Prostate gland (tissue), 2 donors: ENCODE measurements at regions not wholly inside any gene's neighbourhood (a gene's known extent, or its start where the extent isn't known, plus 50 kb on each side); places are given as distances from the start of the nearest gene placed in this dataset.
"Not testable (repeated sequence)": the region's sequence is repeated elsewhere in the genome, so short reads cannot be mapped to it uniquely, and the experiment has no call there.

Experiments used
- DNase-seq: peaks from one replicate; pipeline ENCODE4 v3.0.0-alpha.2; 2019; ENCODE audit warnings: low spot score
- H3K27ac ChIP-seq, 2 donors: fragments of 200-600 bp; sonication (generic); 2 replicates each; pipeline ENCODE4 v1.5.1; 2017 to 2019
- H3K27me3 ChIP-seq: fragments of 200-600 bp; sonication (generic); replicated peaks from 2 replicates; pipeline ENCODE4 v1.5.1; 2019; ENCODE audit not compliant: insufficient read depth
- H3K36me3 ChIP-seq, 2 donors: fragments of 200-600 bp; sonication (generic); 1 replicate in 1 of 2; 2 replicates in 1 of 2; pipeline versions ENCODE4 v1.5.1 to v1.8.1; 2017 to 2019
- H3K4me1 ChIP-seq: fragments of 200-600 bp; sonication (generic); replicated peaks from 2 replicates; pipeline ENCODE4 v1.5.1; 2019
- H3K4me3 ChIP-seq, 2 donors: fragments of 200-600 bp; sonication (generic); 2 replicates each; pipeline ENCODE4 v1.5.1; 2017 to 2019
- H3K9me3 ChIP-seq: fragments of 200-600 bp; sonication (generic); 2 replicates; pipeline ENCODE4 v1.5.1; 2017
- POLR2A ChIP-seq: fragments of 450-650 bp; IDR thresholded peaks from one replicate; pipeline ENCODE4 v1.6.1; 2016; ENCODE audit warnings: antibody characterized with exemption, mild to moderate bottlenecking
- POLR2AphosphoS5 ChIP-seq: sonication (generic); formaldehyde crosslinking; IDR thresholded peaks from one replicate; pipeline ENCODE4 v1.6.1; 2017; ENCODE audit warnings: antibody characterized with exemption
- WGBS: methylation state at CpG from one replicate; pipeline ENCODE4 v1.1.5; 2018; 5-methylcytosine and 5-hydroxymethylcytosine counted together
- intact Hi-C: fragments of 100-400 bp; cut with DNase I; formaldehyde crosslinking; loops from one replicate; pipeline ENCODE4 v1.14.2; 2022

DNA sequence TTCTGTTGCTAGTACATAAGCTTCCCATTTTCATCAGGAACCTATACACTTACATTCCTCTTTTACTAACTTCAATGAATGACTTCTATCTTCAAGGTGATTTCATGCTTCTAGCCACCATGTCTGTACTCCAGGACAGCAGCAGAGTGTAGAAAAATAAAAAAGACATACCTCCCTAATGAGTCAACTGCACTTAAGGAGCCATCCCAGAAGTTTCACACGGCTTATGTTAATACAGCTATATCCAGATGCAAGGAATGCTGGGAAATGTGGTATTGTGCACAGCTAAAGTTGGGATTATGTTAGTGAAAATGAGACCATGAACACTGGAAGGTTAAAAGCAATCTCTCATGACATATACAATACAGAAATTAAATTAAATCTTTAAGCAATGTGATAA is 174.4 kb upstream of the C1QTNF3 start:
- H3K27ac ChIP-seq, H3K4me3 ChIP-seq, DNase-seq, H3K36me3 ChIP-seq, H3K27me3 ChIP-seq, H3K9me3 ChIP-seq, H3K4me1 ChIP-seq, intact Hi-C loops: not testable (repeated sequence)
- 86% methylated on average over 1 of the region's 1 CpG for WGBS

DNA sequence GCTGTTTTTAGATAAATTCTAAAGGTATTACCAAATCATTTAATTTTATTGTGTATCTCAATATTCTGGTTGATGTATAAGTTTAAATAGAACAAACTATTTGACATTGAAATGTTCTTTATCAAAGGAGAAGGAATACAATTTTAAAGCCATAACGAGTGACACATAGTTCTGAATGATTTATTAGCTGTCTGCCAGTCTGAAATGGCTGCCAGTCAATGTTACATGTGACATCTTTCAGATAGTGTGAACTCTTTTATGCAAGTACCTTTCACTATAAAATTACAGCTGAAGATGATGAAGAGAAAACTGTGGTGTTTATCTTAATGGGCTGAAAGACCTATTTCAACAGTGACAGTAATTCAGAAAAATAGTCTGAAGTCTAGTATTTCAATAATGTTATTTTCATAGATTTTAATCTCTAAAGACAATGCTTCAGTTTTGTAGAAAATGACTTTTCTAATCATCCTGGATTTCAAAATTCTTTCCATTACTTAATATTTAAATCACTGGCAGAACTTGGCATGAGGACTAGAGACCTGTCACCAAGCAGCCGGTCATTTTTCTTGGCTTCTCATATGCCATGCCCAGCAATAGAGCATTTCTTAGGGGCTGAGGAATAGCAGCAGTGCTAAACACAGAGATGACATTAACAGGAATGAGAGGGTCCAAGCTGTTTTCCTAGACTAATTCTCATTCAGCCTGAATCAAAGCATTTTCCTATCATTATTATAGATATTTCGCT is 178.5 kb upstream of the C1QTNF3 start:
- H3K4me3 ChIP-seq, H3K27me3 ChIP-seq, intact Hi-C loops, H3K36me3 ChIP-seq, DNase-seq, H3K27ac ChIP-seq, H3K4me1 ChIP-seq, H3K9me3 ChIP-seq: not testable (repeated sequence)
- WGBS = 53% methylated on average over 3 of the region's 3 CpGs

DNA sequence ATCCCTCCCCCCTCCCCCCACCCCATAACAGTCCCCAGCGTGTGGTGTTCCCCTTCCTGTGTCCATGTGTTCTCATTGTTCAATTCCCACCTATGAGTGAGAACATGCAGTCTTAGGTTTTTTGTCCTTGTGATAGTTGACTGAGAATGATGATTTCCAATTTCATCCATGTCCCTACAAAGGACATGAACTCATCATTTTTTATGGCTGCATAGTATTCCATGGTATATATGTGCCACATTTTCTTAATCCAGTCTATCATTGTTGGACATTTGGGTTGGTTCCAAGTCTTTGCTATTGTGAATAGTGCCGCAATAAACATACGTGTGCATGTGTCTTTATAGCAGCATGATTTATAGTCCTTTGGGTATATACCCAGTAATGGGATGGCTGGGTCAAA is 180.1 kb upstream of the C1QTNF3 start:
- H3K36me3 ChIP-seq, H3K27me3 ChIP-seq, H3K4me1 ChIP-seq, DNase-seq, H3K9me3 ChIP-seq, H3K4me3 ChIP-seq, intact Hi-C loops, H3K27ac ChIP-seq: not testable (repeated sequence)
- WGBS = 75% methylated on average over 1 of the region's 3 CpGs

DNA sequence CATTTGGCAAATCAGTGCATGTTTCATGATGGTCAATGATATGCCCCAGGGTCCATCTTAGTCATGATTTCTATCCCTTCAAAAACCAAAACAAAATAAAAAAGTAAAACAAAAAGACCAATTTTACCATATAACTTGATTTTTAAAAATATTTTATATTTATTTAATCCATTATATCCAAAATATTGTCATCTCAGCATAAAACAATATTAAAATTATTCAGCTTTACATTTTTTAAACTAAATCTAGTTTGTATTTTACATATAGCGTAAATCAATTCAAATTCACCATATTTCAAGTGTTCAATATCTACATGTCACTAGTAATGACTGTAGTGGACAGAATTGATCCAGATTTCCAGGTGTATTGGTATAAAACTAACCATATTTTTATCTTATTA is 187.4 kb upstream of the C1QTNF3 start:
- intact Hi-C loops, H3K27ac ChIP-seq, H3K27me3 ChIP-seq, H3K9me3 ChIP-seq, H3K4me3 ChIP-seq, H3K36me3 ChIP-seq, H3K4me1 ChIP-seq, DNase-seq: not testable (repeated sequence)
- 97% methylated on average over 1 of the region's 1 CpG for WGBS

DNA sequence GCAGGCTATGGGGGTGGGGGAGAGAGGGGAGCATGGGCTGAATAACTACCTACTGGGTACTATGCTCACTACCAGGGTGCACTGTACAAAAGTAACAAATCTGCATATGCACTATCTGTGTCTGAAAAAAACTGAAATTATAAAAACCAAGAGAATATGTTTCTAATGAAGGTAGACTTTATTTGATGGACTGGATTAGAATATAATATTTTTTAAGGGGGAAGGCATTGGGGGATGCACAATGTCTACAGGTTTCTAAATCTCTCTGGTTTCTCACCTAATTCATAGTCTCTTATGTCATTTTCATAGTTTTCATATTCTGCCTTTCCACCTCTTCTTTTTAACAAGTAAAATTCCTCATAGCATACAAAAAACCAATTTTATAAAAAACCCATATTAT is 200.8 kb upstream of the C1QTNF3 start:
- DNase-seq, H3K4me3 ChIP-seq, H3K4me1 ChIP-seq, intact Hi-C loops, H3K36me3 ChIP-seq, H3K27me3 ChIP-seq, H3K9me3 ChIP-seq: not testable (repeated sequence)
- H3K27ac ChIP-seq = peak overlapping the region in 1 of 2 donors; percentile 86

DNA sequence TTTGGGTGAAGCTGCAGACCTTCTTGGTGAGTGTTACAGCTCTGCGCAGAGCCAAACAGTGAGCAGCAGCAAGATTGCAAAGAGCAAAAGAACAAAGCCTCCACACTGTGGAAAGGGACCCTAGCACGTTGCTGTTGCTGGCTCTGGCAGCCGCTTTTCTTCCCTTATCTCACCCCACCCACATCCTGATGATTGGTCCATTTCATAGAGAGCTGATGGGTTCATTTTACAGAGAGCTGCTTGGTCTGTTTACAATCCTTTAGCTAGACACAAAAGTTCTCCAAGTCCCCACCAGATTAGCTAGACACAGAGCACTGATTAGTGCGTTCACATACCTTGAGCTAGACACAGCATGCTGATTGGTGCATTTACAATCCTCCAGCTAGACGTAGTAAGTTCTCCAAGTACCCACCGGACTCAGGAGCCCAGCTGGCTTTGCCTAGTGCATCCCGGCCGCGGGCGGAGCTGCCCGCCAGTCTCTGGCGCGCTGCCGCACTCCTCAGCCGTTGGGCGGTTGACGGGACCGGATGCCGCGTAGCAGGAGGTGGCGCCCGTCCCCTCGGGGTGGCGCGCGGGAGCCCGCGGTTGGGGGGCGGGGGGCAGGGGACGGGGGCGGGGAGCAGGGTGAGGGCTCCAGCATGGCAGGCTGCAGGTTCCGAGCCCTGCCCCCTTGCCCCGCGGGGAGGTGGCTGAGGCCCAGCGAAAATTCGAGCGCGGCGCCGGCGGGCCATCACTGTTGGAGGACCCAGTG is 201.4 kb upstream of the C1QTNF3 start:
- H3K9me3 ChIP-seq, H3K27me3 ChIP-seq, H3K36me3 ChIP-seq, H3K4me1 ChIP-seq, intact Hi-C loops: not testable (repeated sequence)
- Histone ChIP-seq H3K27ac (peak overlapping the region; percentile 86 to 87), H3K4me3 (peak overlapping the region; percentile 50 to 51)
- TF ChIP-seq POLR2AphosphoS5 = peak; percentile 54
- TF ChIP-seq POLR2A = peak; percentile 48
- WGBS = 0% methylated on average over 3 of the region's 41 CpGs
- DNase-seq = peak; percentile 54

DNA sequence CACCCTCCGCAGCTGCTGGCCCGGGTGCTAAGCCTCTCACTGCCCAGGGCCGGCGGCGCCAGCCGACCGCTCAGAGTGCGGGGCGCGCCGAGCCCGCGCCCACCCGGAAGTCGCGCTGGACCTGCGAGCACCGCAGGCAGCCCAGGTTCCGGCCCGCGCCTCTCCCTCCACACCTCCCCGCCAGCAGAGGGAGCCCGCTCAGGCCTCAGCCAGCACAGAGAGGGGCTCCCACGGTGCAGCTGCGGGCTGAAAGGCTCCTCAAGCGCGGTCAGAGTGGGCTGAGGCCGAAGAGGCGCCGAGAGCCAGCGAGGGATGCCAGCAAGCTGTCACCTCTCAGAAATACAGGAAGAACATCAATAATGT is 202.0 kb upstream of the C1QTNF3 start:
- intact Hi-C loops = not testable (repeated sequence)
- no CpG with 5 or more reads among the region's 31 CpGs for WGBS

DNA sequence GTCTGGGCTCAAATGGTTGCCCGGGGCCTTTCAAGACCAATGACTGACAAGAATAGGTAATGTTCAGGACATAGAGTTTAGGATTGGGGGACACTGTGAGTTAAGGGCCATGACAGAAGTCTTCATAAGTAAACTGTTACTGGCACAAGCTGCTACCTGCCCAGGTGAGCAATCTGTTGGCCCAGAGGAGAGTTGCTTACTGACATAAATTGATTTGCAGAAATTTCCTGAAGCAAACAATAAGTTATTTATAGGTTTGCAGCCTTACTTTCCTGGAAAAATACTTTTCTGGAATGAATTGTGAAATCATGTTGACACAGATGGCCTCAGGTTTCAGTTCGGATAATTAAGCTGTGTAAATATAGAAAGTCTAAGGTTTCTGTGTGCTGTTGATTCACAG is 202.8 kb upstream of the C1QTNF3 start:
- 43% methylated on average over 2 of the region's 2 CpGs for WGBS
- H3K4me1 ChIP-seq, H3K9me3 ChIP-seq, H3K27me3 ChIP-seq, intact Hi-C loops, H3K36me3 ChIP-seq: not testable (repeated sequence)
- H3K4me3 ChIP-seq = peak overlapping the region in 1 of 2 donors; percentile 5
- H3K27ac ChIP-seq = peak overlapping the region; percentile 64 to 69
- peak; percentile 57 for DNase-seq
- peak; percentile 71 for TF ChIP-seq POLR2AphosphoS5

More for the DNA sequence above, 202.0 kb upstream of the C1QTNF3 start:
- peak overlapping the region; percentile 50 to 51 for H3K4me3 ChIP-seq
- not testable (repeated sequence) for H3K27me3 ChIP-seq, H3K4me1 ChIP-seq, H3K9me3 ChIP-seq, DNase-seq, H3K36me3 ChIP-seq
- H3K27ac ChIP-seq = peak overlapping the region; percentile 86 to 87

DNA sequence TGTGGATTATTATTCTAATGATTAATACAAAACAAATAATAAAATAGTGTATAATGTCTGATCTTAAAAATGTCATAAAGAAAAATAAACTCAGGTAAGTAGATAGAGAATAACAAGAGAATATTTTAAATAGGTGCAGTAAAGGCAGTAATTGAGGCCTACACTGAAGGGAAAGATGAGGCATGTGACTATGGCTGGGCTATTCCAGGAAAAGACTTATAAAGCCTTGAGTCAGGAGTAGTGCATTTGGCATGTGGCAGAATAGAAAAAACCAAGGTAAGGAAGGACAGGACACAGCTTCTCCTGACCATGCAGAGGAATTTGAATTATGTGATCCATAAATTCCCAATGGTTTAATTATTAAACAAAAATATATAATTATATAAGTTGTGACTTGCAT is 215.6 kb upstream of the C1QTNF3 start:
- H3K36me3 ChIP-seq, H3K4me3 ChIP-seq, H3K27ac ChIP-seq, intact Hi-C loops, H3K27me3 ChIP-seq, DNase-seq, H3K4me1 ChIP-seq, H3K9me3 ChIP-seq: not testable (repeated sequence)

DNA sequence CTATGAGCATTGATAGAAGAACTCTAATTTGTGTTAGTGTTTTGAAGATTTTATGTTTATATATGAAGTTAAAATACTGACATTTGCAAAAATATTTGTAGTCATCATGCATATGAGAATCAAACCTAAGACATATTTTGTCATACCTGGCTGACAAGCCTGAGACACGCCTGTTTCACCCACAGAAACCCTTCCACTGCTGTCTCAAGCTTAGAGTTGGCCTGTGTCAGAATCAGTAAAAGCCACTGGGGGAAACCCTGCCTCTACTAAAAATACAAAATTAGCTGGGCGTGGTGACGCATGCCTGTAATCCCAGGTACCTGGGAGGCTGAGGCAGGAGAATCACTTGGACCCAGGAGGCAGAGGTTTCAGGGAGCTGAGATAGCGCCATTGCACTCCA is 218.0 kb upstream of the C1QTNF3 start:
- H3K27me3 ChIP-seq, intact Hi-C loops, H3K27ac ChIP-seq, H3K4me1 ChIP-seq, H3K4me3 ChIP-seq, H3K36me3 ChIP-seq, DNase-seq, H3K9me3 ChIP-seq: not testable (repeated sequence)
- 58% methylated on average over 3 of the region's 4 CpGs for WGBS

DNA sequence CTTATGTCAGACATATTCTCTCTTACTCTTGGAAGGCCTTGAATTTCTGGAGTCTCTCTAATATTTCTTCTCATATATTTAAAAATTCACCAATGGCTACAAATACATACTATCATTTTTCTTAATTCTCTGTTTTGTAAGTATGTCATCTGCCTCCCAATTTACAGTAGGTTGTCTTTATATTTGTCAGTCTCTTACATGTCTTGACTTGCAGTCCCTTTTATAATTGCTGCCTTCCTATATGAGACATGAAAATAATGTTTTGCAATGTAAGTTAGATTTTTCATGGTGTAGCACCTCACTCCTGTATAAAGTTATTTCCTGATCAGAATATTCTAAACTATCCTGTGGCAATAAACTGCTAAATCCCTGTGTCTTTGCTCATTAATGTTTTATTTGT is 223.1 kb upstream of the C1QTNF3 start:
- H3K4me3 ChIP-seq, intact Hi-C loops, H3K27me3 ChIP-seq, DNase-seq, H3K36me3 ChIP-seq, H3K27ac ChIP-seq, H3K4me1 ChIP-seq, H3K9me3 ChIP-seq: not testable (repeated sequence)

DNA sequence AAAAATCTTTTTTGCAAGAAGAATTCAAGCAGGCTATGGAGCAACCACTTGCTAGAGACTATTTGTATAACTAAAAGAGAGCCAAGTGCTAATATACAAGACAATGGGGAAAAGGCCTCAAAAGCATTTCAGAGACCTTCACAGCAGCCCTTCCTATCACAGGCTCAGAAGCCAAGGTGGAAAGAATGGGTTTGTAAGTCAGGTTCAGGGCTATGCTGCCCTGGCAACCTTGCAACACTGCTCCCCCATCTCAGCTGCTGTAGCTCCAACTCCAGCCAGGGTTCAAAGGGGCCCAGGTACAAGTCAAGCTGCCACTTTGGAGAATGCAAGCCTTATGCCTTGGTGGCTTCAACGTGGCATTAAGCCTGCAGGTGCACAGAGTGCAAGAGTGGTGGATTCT is 253.7 kb upstream of the C1QTNF3 start:
- H3K4me1 ChIP-seq, DNase-seq, H3K9me3 ChIP-seq, H3K27me3 ChIP-seq, H3K4me3 ChIP-seq, intact Hi-C loops, H3K27ac ChIP-seq, H3K36me3 ChIP-seq: not testable (repeated sequence)
- 40% methylated on average over 1 of the region's 1 CpG for WGBS
